ENCODE measurements at regions not wholly inside any gene's neighbourhood (a gene's known extent, or its start where the extent isn't known, plus 50 kb on each side); places are given as distances from the start of the nearest gene placed in this dataset.

DNA sequence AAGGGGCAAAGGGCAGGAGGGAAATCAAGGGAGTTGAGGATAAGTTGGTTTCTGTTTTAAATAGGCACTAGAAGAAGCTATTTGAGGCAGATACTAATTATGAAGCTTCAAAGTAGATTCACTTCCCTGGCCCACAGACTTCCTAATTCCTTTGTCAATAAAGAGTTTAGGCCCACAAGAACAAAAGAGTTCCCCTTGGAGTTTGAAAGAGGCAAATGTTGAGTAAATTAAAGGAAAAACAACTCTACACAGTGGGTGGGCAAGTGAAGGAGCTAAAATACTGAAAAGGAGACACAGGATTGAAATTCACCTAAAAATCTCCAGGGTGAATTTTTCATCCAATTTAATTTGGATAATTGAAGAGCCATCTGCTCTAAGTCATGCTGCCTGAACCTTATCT is 411.7 kb upstream of the RORA start:
- TF ChIP-seq EZH2 (IDR thresholded peaks at IDR 0.05; ENCODE audit: low read length): no peak
- TF ChIP-seq, protein P1, sequence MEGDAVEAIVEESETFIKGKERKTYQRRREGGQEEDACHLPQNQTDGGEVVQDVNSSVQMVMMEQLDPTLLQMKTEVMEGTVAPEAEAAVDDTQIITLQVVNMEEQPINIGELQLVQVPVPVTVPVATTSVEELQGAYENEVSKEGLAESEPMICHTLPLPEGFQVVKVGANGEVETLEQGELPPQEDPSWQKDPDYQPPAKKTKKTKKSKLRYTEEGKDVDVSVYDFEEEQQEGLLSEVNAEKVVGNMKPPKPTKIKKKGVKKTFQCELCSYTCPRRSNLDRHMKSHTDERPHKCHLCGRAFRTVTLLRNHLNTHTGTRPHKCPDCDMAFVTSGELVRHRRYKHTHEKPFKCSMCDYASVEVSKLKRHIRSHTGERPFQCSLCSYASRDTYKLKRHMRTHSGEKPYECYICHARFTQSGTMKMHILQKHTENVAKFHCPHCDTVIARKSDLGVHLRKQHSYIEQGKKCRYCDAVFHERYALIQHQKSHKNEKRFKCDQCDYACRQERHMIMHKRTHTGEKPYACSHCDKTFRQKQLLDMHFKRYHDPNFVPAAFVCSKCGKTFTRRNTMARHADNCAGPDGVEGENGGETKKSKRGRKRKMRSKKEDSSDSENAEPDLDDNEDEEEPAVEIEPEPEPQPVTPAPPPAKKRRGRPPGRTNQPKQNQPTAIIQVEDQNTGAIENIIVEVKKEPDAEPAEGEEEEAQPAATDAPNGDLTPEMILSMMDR (optimal IDR thresholded peaks at IDR 0.05 in 1 of 3, IDR thresholded peaks at IDR 0.05 in 1 of 3, conservative IDR thresholded peaks at IDR 0.05 in 1 of 3; ENCODE audit: extremely low read depth in 1 of 3, insufficient read depth in 2 of 3, low read length in 3 of 3): no peak
- no peak overlapping the region for H3K9ac ChIP-seq (ENCODE audit: control insufficient read depth, extremely low read depth, insufficient read depth, low read length)
- no peaks in the 10 kb centered on the region for H4K20me1 ChIP-seq (ENCODE audit: control insufficient read depth, extremely low read depth, insufficient read depth, low read length)
- dilution Hi-C loops (cut with MboI; ENCODE audit: extremely low pct_ligation_motif_present, low sequenced_read_pairs): no loop called here
- no peaks in the 10 kb centered on the region for H3K9me1 ChIP-seq (ENCODE audit: control insufficient read depth, extremely low read depth, insufficient read depth, low read length)
- no peak overlapping the region for H3K4me2 ChIP-seq (ENCODE audit: control insufficient read depth, extremely low read depth, insufficient read depth, low read depth, low read length)
- no peaks in the 10 kb centered on the region for H3K27me3 ChIP-seq (ENCODE audit: control insufficient read depth, extremely low read depth, insufficient read depth, low read length)
- peaks cover 7% of the 10 kb centered on the region for H3K4me1 ChIP-seq (ENCODE audit: control insufficient read depth, extremely low read depth, insufficient read depth, low read length)
- H3K79me2 ChIP-seq (ENCODE audit: control insufficient read depth, insufficient read depth, low read length): no peaks in the 10 kb centered on the region
- FAIRE-seq: no peak
- no peak for DNase-seq (ENCODE audit: low read depth, low spot score)
- no peak overlapping the region for H3K27ac ChIP-seq (ENCODE audit: control insufficient read depth, insufficient read depth, low read length)
- H3K36me3 ChIP-seq (ENCODE audit: control insufficient read depth in 2 of 2, extremely low read depth in 1 of 2, insufficient read depth in 2 of 2, low read length in 2 of 2): no peaks in the 10 kb centered on the region
- H3K4me3 ChIP-seq (ENCODE audit: control insufficient read depth in 2 of 3, extremely low read depth in 1 of 3, insufficient read depth in 2 of 3, low read depth in 1 of 3, low read length in 3 of 3): no peak overlapping the region
- H3K9me3 ChIP-seq (ENCODE audit: control insufficient read depth, low read depth, low read length): no peaks in the 10 kb centered on the region
- H2AFZ ChIP-seq (ENCODE audit: control insufficient read depth, low read length): no peak overlapping the region

DNA sequence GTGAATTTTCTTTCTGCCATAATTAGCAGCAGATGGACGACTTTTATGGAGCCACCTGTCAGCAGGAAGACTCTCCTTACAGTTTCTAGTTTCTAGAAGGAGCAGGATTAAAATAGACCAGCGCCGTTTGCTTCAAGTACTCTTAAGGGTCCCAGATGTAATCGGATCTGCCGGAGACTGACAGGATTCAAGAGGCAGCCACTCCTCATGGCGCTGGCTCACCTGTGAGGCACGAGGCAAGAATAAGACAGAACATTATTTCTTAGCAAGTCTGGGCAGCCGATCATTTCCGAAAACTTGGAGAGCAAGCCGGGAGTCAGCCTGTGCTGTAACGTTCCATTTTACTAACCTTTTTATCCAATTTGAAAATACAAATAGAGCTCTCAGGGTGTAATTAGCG is 410.4 kb upstream of the RORA start:
- DNase-seq (ENCODE audit: low read depth, low spot score) (no peak), FAIRE-seq (peak; percentile 39)
- Histone ChIP-seq H2AFZ (ENCODE audit: control insufficient read depth, low read length) (peak overlapping the region; percentile 41), H3K9ac (ENCODE audit: control insufficient read depth, extremely low read depth, insufficient read depth, low read length) (no peak overlapping the region), H4K20me1 (ENCODE audit: control insufficient read depth, extremely low read depth, insufficient read depth, low read length) (no peaks in the 10 kb centered on the region), H3K4me3 (ENCODE audit: control insufficient read depth in 2 of 3, extremely low read depth in 1 of 3, insufficient read depth in 2 of 3, low read depth in 1 of 3, low read length in 3 of 3) (no peak overlapping the region), H3K79me2 (ENCODE audit: control insufficient read depth, insufficient read depth, low read length) (no peaks in the 10 kb centered on the region), H3K4me2 (ENCODE audit: control insufficient read depth, extremely low read depth, insufficient read depth, low read depth, low read length) (peak overlapping the region; percentile 39), H3K9me3 (ENCODE audit: control insufficient read depth, low read depth, low read length) (no peaks in the 10 kb centered on the region), H3K27me3 (ENCODE audit: control insufficient read depth, extremely low read depth, insufficient read depth, low read length) (no peaks in the 10 kb centered on the region), H3K9me1 (ENCODE audit: control insufficient read depth, extremely low read depth, insufficient read depth, low read length) (no peaks in the 10 kb centered on the region), H3K27ac (ENCODE audit: control insufficient read depth, insufficient read depth, low read length) (no peak overlapping the region), H3K4me1 (ENCODE audit: control insufficient read depth, extremely low read depth, insufficient read depth, low read length) (peaks cover 7% of the 10 kb centered on the region), H3K36me3 (ENCODE audit: control insufficient read depth in 2 of 2, extremely low read depth in 1 of 2, insufficient read depth in 2 of 2, low read length in 2 of 2) (no peaks in the 10 kb centered on the region)
- TF ChIP-seq EZH2 (IDR thresholded peaks at IDR 0.05; ENCODE audit: low read length): no peak
- TF ChIP-seq, protein P1 (optimal IDR thresholded peaks at IDR 0.05 in 1 of 3, IDR thresholded peaks at IDR 0.05 in 1 of 3, conservative IDR thresholded peaks at IDR 0.05 in 1 of 3; ENCODE audit: extremely low read depth in 1 of 3, insufficient read depth in 2 of 3, low read length in 3 of 3): no peak
- dilution Hi-C loops (cut with MboI; ENCODE audit: extremely low pct_ligation_motif_present, low sequenced_read_pairs): no loop called here

All from keratinocyte (primary cell).